Gastroesophageal sphincter (tissue), 4 donors: ENCODE measurements at regions not wholly inside any gene's neighbourhood (a gene's known extent, or its start where the extent isn't known, plus 50 kb on each side); places are given as distances from the start of the nearest gene placed in this dataset.

Experiments
- ATAC-seq: fragments of 150-250 bp; one replicate; pipeline ENCODE4 v1.9.1; 2016; ENCODE audit warnings: mild to moderate bottlenecking, moderate library complexity
- H3K27ac ChIP-seq, 4 donors: fragments of 200-600 bp; sonication (generic) in 3 of 4; 1 replicate in 3 of 4; 2 replicates in 1 of 4; pipeline ENCODE4 v1.5.1; 2016 to 2019
- H3K27me3 ChIP-seq: fragments of 200-600 bp; sonication (generic); one replicate; pipeline ENCODE4 v1.5.1; 2019
- H3K36me3 ChIP-seq, 2 donors: fragments of 200-600 bp; sonication (generic); one replicate each; pipeline ENCODE4 v1.5.1; 2019; ENCODE audit warnings: control low read depth in 1 of 2
- H3K4me1 ChIP-seq, 3 donors: fragments of 200-600 bp; sonication (generic); 1 replicate in 2 of 3; 2 replicates in 1 of 3; pipeline ENCODE4 v1.5.1; 2016 to 2019; ENCODE audit warnings: control low read depth in 2 of 3
- H3K4me3 ChIP-seq, 2 donors: fragments of 200-600 bp; sonication (generic); one replicate each; pipeline ENCODE4 v1.5.1; 2019; ENCODE audit warnings: mild to moderate bottlenecking in 1 of 2, moderate library complexity in 1 of 2
- H3K9me3 ChIP-seq, 3 donors: fragments of 200-600 bp; sonication (generic); one replicate each; pipeline ENCODE4 v1.5.1; 2017 to 2019; ENCODE audit warnings: control low read depth in 2 of 3
- CTCF ChIP-seq, 4 experiments: fragments of 200-600 bp in 2 of 4; fragments of 450-650 bp in 2 of 4; sonication (generic) in 1 of 4; IDR thresholded peaks; one replicate each; pipeline ENCODE4 v1.5.1; 2017 to 2019; ENCODE audit warnings: antibody characterized with exemption in 4 of 4, mild to moderate bottlenecking in 2 of 4, moderate library complexity in 2 of 4
- EP300 ChIP-seq: sonication (generic); formaldehyde crosslinking; IDR thresholded peaks from one replicate; pipeline ENCODE4 v1.6.1; 2017; ENCODE audit warnings: antibody characterized with exemption, mild to moderate bottlenecking
- POLR2A ChIP-seq, 2 donors: fragments of 450-650 bp; IDR thresholded peaks; one replicate each; pipeline ENCODE4 v1.6.1; 2017; ENCODE audit warnings: antibody characterized with exemption in 2 of 2, mild to moderate bottlenecking in 2 of 2, moderate library complexity in 1 of 2
- POLR2AphosphoS5 ChIP-seq: sonication (generic); formaldehyde crosslinking; IDR thresholded peaks from one replicate; pipeline ENCODE4 v1.6.1; 2017; ENCODE audit warnings: antibody characterized with exemption
- WGBS, 2 donors: methylation state at CpG; one replicate each; pipeline ENCODE4 v1.1.5; 2018; ENCODE audit warnings: low coverage in 1 of 2; 5-methylcytosine and 5-hydroxymethylcytosine counted together

GRCh38 chr6:91350146-91350908, 763.5 kb upstream of the MAP3K7 start:
- H3K27me3 ChIP-seq: no peaks in the 10 kb centered on the region
- no peak overlapping the region for H3K27ac ChIP-seq
- no peaks in the 10 kb centered on the region for H3K4me1 ChIP-seq
- no peak for ATAC-seq
- TF ChIP-seq EP300 (no peak), POLR2AphosphoS5 (no peak), POLR2A (IDR thresholded peaks at IDR 0.05) (no peak), CTCF (IDR thresholded peaks at IDR 0.05) (no peak)
- H3K9me3 ChIP-seq: no peaks in the 10 kb centered on the region
- no peaks in the 10 kb centered on the region for H3K36me3 ChIP-seq
- no peak overlapping the region for H3K4me3 ChIP-seq

GRCh38 chr6:91341473-91341872, 754.6 kb upstream of the MAP3K7 start:
- ATAC-seq: no peak
- TF ChIP-seq POLR2A (IDR thresholded peaks at IDR 0.05) (no peak), POLR2AphosphoS5 (no peak), CTCF (IDR thresholded peaks at IDR 0.05) (no peak), EP300 (no peak)
- no peak overlapping the region for H3K27ac ChIP-seq
- H3K4me1 ChIP-seq: no peaks in the 10 kb centered on the region
- no peak overlapping the region for H3K4me3 ChIP-seq
- H3K36me3 ChIP-seq: no peaks in the 10 kb centered on the region
- H3K27me3 ChIP-seq: no peaks in the 10 kb centered on the region
- H3K9me3 ChIP-seq: no peaks in the 10 kb centered on the region
- 33 to 41% methylated on average over 3 of the region's 3 CpGs for WGBS, 2 donors

- H3K9me3 ChIP-seq: no peaks in the 10 kb centered on the region
- 58 to 62% methylated on average over 3 of the region's 3 CpGs for WGBS, 2 donors
- H3K27ac ChIP-seq: no peak overlapping the region
- no peak overlapping the region for H3K4me3 ChIP-seq
- H3K27me3 ChIP-seq: no peaks in the 10 kb centered on the region
- H3K4me1 ChIP-seq: no peaks in the 10 kb centered on the region
- no peak for ATAC-seq
- no peaks in the 10 kb centered on the region for H3K36me3 ChIP-seq
- no peak for TF ChIP-seq POLR2AphosphoS5
- TF ChIP-seq EP300: no peak
- no peak for TF ChIP-seq POLR2A (IDR thresholded peaks at IDR 0.05)
- TF ChIP-seq CTCF (IDR thresholded peaks at IDR 0.05): no peak
Measured at GRCh38 chr6:91340896-91341395, 754.1 kb upstream of the MAP3K7 start.

- H3K27me3 ChIP-seq: no peaks in the 10 kb centered on the region
- ATAC-seq: no peak
- H3K9me3 ChIP-seq: no peaks in the 10 kb centered on the region
- H3K36me3 ChIP-seq: no peaks in the 10 kb centered on the region
- H3K4me3 ChIP-seq: no peak overlapping the region
- 88 to 89% methylated on average over 4 of the region's 4 CpGs for WGBS, 2 donors
- no peaks in the 10 kb centered on the region for H3K4me1 ChIP-seq
- H3K27ac ChIP-seq: no peak overlapping the region
- TF ChIP-seq POLR2A (IDR thresholded peaks at IDR 0.05) (no peak), EP300 (no peak), POLR2AphosphoS5 (no peak), CTCF (IDR thresholded peaks at IDR 0.05) (no peak)
Measured at GRCh38 chr6:91337967-91338366, 751.1 kb upstream of the MAP3K7 start.

- no peak overlapping the region for H3K4me3 ChIP-seq
- no peaks in the 10 kb centered on the region for H3K36me3 ChIP-seq
- WGBS, 2 donors: 64 to 67% methylated on average over 1 of the region's 1 CpG
- H3K9me3 ChIP-seq: no peaks in the 10 kb centered on the region
- no peak for ATAC-seq
- no peak overlapping the region for H3K27ac ChIP-seq
- H3K4me1 ChIP-seq: no peaks in the 10 kb centered on the region
- TF ChIP-seq EP300 (no peak), POLR2A (IDR thresholded peaks at IDR 0.05) (no peak), POLR2AphosphoS5 (no peak), CTCF (IDR thresholded peaks at IDR 0.05) (no peak)
- H3K27me3 ChIP-seq: no peaks in the 10 kb centered on the region
Measured at GRCh38 chr6:91330896-91331295, 744.0 kb upstream of the MAP3K7 start.
